Gastroesophageal sphincter (tissue), 3 donors: ENCODE measurements at regions not wholly inside any gene's neighbourhood (a gene's known extent, or its start where the extent isn't known, plus 50 kb on each side); places are given as distances from the start of the nearest gene placed in this dataset.

Experiments
- POLR2A ChIP-seq, 2 donors: fragments of 450-650 bp; IDR thresholded peaks; one replicate each; pipeline ENCODE4 v1.6.1; 2017; ENCODE audit warnings: antibody characterized with exemption in 2 of 2, mild to moderate bottlenecking in 2 of 2, moderate library complexity in 1 of 2
- POLR2AphosphoS5 ChIP-seq: sonication (generic); formaldehyde crosslinking; IDR thresholded peaks from one replicate; pipeline ENCODE4 v1.6.1; 2017; ENCODE audit warnings: antibody characterized with exemption
- TF ChIP-seq, protein P1 (sequence below), 4 experiments: fragments of 200-600 bp in 2 of 4; fragments of 450-650 bp in 2 of 4; sonication (generic) in 1 of 4; IDR thresholded peaks; one replicate each; pipeline ENCODE4 v1.5.1; 2017 to 2019; ENCODE audit warnings: antibody characterized with exemption in 4 of 4, mild to moderate bottlenecking in 2 of 4, moderate library complexity in 2 of 4

DNA sequence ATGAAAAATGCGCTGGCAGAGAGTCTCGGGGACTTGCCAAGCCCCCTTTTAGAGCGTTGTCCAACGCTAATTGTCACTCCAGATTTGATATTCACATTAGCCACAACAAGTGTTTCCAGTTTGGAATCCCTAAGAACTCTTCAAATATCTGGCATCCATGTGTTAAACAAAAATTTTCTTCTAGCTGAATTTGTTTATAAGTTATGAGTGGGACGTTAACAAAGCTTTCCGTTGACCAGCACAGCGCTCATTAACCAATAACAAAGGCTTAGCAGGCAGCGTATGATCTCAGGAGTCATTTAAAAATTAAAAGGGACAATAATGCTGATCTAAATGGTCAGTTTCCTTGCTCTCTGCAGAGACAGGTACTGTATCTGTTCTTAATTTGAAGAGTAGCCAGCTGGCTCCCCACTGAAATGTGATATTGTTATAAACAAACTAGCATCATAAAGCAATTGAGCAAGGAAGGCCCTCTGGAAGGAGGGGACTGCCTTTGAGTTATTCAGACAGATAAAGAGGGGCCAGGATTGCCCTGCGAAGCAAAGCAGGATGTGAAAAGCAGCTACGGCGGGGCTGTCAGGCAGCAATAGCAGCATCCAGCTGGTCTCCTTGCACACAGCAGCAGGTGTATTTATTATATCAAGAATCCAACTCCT is 337.2 kb upstream of the SALL3 start:
- TF ChIP-seq, protein P1, sequence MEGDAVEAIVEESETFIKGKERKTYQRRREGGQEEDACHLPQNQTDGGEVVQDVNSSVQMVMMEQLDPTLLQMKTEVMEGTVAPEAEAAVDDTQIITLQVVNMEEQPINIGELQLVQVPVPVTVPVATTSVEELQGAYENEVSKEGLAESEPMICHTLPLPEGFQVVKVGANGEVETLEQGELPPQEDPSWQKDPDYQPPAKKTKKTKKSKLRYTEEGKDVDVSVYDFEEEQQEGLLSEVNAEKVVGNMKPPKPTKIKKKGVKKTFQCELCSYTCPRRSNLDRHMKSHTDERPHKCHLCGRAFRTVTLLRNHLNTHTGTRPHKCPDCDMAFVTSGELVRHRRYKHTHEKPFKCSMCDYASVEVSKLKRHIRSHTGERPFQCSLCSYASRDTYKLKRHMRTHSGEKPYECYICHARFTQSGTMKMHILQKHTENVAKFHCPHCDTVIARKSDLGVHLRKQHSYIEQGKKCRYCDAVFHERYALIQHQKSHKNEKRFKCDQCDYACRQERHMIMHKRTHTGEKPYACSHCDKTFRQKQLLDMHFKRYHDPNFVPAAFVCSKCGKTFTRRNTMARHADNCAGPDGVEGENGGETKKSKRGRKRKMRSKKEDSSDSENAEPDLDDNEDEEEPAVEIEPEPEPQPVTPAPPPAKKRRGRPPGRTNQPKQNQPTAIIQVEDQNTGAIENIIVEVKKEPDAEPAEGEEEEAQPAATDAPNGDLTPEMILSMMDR (IDR thresholded peaks at IDR 0.05): no peak
- TF ChIP-seq POLR2AphosphoS5 (no peak), POLR2A (IDR thresholded peaks at IDR 0.05) (no peak)
